Chondrocyte (in vitro differentiated cells): ENCODE measurements at regions not wholly inside any gene's neighbourhood (a gene's known extent, or its start where the extent isn't known, plus 50 kb on each side); places are given as distances from the start of the nearest gene placed in this dataset.

Experiments used
- DNase-seq: peaks from one replicate; pipeline ENCODE4 v3.0.0; 2021; ENCODE audit warnings: mixed read lengths, low spot score
- H3K27ac Mint-ChIP-seq: one replicate; pipeline ENCODE4 v1.8.0; 2021; ENCODE audit warnings: mild to moderate bottlenecking, moderate library complexity, mixed read lengths; ENCODE audit not compliant: unreplicated experiment
- H3K27me3 Mint-ChIP-seq: 2 replicates; pipeline ENCODE4 v1.8.0; 2021; ENCODE audit warnings: low read depth, mixed read lengths
- H3K36me3 Mint-ChIP-seq: 2 replicates; pipeline ENCODE4 v1.8.0; 2021; ENCODE audit warnings: low read depth, mixed read lengths
- H3K4me1 Mint-ChIP-seq: 2 replicates; pipeline ENCODE4 v1.8.0; 2021; ENCODE audit warnings: low read depth, mild to moderate bottlenecking, mixed read lengths
- H3K4me3 Mint-ChIP-seq: one replicate; pipeline ENCODE4 v1.8.0; 2021; ENCODE audit warnings: mild to moderate bottlenecking, moderate library complexity, mixed read lengths; ENCODE audit not compliant: unreplicated experiment
- H3K9me3 Mint-ChIP-seq: 2 replicates; pipeline ENCODE4 v1.8.0; 2021; ENCODE audit warnings: low read depth, mixed read lengths
- TF ChIP-seq, protein P1 (sequence below): fragments of 200-600 bp; sonication (generic); IDR thresholded peaks from 2 replicates; pipeline ENCODE4 v1.5.0; 2021; ENCODE audit warnings: antibody characterized with exemption, mild to moderate bottlenecking, moderate library complexity

DNA sequence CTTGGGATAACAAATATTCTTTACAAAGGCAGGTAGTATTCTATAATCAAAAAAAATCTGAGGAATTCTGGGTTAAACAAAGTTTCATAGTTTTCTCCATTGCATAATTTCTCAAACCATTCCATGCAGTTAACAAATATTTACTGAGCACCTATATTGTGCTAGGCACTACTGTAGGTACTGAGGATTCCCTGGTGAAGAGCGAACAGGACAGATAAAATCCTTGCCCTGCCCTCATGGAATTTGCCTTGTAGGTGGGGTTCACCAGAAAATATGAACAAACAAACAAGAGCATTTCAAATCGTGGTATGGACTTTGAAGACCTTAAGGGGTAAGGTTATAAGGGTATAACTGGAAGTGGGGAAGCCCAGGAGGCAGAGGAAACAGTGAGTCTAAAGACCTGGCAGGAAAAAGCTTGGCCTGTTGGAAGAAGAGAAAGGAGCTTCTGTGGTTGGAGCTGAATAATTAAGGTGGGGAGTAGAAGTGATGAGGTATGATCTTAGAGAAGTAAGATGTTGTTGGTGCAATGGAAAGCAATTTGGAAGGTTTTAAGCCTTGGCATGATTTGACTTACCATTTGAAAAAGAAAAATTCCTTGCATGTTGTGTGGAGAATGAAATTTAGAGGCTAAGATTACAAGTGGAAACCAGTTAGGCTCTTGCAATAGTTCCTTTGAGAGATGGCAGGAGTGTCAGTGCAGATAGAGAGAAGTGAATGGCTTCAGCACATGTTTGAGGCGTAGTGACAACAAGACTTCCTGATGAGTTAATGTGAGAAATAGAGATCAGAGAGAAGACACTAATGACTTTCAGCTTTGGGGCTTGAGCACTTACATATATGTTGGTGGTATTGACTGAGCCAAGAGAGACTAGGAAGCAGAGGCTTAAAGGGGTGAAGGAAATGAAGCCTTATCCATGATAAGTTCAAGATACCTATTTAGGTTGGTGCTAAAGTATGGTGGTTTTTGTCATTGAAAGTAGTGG, 55.7 kb upstream of the PICALM start:
- peaks cover 61% of the 10 kb centered on the region for H3K4me1 Mint-ChIP-seq
- H3K27me3 Mint-ChIP-seq = no peaks in the 10 kb centered on the region
- H3K9me3 Mint-ChIP-seq = peaks cover 2% of the 10 kb centered on the region
- TF ChIP-seq, protein P1, sequence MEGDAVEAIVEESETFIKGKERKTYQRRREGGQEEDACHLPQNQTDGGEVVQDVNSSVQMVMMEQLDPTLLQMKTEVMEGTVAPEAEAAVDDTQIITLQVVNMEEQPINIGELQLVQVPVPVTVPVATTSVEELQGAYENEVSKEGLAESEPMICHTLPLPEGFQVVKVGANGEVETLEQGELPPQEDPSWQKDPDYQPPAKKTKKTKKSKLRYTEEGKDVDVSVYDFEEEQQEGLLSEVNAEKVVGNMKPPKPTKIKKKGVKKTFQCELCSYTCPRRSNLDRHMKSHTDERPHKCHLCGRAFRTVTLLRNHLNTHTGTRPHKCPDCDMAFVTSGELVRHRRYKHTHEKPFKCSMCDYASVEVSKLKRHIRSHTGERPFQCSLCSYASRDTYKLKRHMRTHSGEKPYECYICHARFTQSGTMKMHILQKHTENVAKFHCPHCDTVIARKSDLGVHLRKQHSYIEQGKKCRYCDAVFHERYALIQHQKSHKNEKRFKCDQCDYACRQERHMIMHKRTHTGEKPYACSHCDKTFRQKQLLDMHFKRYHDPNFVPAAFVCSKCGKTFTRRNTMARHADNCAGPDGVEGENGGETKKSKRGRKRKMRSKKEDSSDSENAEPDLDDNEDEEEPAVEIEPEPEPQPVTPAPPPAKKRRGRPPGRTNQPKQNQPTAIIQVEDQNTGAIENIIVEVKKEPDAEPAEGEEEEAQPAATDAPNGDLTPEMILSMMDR = no peak
- H3K27ac Mint-ChIP-seq = no peak overlapping the region
- DNase-seq = no peak
- no peak overlapping the region for H3K4me3 Mint-ChIP-seq
- no peaks in the 10 kb centered on the region for H3K36me3 Mint-ChIP-seq

DNA sequence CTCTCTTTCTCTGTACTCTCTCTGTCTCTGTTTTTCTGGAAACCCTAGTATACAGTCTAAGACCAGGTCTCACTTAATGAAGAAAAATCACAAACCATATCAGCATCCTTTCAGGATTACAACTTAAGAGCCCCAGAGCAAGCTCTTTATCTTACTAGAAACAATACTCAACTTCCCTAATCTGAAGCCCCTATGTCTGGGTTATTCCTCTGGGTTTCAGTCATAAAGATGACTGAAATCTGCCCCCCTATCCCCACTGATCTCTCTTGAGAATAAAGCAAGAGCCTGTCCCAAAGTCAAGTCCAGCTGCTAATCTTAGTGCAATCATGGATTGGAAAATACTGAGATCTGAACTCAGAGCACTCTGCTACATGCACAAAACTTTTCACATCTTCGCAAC, 53.9 kb upstream of the PICALM start:
- H3K27me3 Mint-ChIP-seq = no peaks in the 10 kb centered on the region
- no peak overlapping the region for H3K27ac Mint-ChIP-seq
- no peaks in the 10 kb centered on the region for H3K36me3 Mint-ChIP-seq
- H3K9me3 Mint-ChIP-seq = no peaks in the 10 kb centered on the region
- no peak overlapping the region for H3K4me3 Mint-ChIP-seq
- no peak for DNase-seq
- TF ChIP-seq, protein P1 = no peak
- peaks cover 54% of the 10 kb centered on the region for H3K4me1 Mint-ChIP-seq

DNA sequence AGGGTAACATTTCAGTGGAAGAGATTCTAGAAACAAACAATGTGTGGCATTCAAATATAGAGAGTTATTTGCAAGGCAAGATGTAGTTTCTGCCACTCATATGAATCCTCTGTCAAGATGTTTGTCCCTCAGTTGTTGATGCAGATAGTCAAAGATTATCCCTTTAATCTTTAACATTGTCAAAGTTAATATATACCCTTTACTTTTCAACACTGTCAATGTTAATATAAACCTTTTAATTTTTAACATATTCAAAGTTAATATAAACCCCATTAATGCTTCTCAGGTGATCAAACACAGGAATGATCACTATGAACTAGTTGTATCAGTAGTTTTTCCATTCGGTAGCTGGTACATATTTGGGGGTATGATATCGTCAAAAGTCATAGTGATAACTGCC, 51.9 kb upstream of the PICALM start:
- no peaks in the 10 kb centered on the region for H3K9me3 Mint-ChIP-seq

DNA sequence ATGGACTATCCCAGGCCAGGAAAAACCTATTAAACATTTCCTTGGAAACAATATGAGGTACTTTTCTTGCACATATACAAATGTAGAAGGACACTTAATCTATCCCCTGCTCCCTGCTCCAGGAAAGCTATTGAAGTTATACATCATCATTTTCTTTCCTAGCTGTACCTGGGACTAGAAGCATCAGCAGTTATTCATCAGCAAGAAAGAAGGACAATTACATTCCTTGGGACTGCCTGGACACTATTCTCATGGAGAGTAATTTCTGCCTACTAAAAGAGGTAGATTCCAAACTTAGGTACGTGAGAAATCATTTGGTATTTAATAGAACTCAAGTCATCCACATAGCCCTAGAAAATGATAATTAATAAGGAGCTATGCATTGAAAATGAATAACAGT, 51.0 kb upstream of the PICALM start:
- Mint-ChIP-seq H3K27me3 (no peaks in the 10 kb centered on the region), H3K36me3 (no peaks in the 10 kb centered on the region), H3K4me3 (no peak overlapping the region), H3K27ac (no peak overlapping the region), H3K9me3 (no peaks in the 10 kb centered on the region), H3K4me1 (peaks cover 49% of the 10 kb centered on the region)
- no peak for DNase-seq
- TF ChIP-seq, protein P1 = no peak

More for the DNA sequence above, 51.9 kb upstream of the PICALM start:
- no peaks in the 10 kb centered on the region for H3K27me3 Mint-ChIP-seq
- H3K36me3 Mint-ChIP-seq = no peaks in the 10 kb centered on the region
- H3K27ac Mint-ChIP-seq = no peak overlapping the region
- TF ChIP-seq, protein P1 = no peak
- peaks cover 52% of the 10 kb centered on the region for H3K4me1 Mint-ChIP-seq
- DNase-seq = no peak
- no peak overlapping the region for H3K4me3 Mint-ChIP-seq

DNA sequence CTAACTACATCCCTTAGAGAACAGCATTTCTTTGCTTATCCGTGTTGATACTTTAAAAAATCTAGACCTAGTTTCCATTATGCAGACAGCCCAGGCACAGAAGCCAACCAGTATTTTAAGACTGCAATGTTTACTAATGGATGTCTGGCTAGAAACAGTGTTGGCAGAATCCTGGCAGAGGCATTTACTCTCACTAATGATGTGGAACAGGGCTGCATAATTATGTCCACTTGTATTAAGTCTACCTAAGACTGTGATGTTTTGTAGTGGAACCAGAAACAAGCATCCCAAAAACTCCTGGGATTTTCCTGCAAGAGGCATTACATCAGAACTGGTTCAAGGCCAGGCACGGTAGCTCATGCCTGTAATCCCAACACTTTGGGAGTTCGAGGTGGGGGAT, 50.2 kb upstream of the PICALM start:
- no peak for DNase-seq
- Mint-ChIP-seq H3K9me3 (no peaks in the 10 kb centered on the region), H3K36me3 (no peaks in the 10 kb centered on the region), H3K4me3 (no peak overlapping the region), H3K4me1 (peaks cover 41% of the 10 kb centered on the region), H3K27ac (no peak overlapping the region), H3K27me3 (no peaks in the 10 kb centered on the region)
- TF ChIP-seq, protein P1 = no peak
